Superior temporal gyrus (tissue), 1 donor: ENCODE measurements at regions not wholly inside any gene's neighbourhood (a gene's known extent, or its start where the extent isn't known, plus 50 kb on each side); places are given as distances from the start of the nearest gene placed in this dataset.

Experiments used
- DNase-seq: peaks from one replicate; pipeline ENCODE4 v3.0.0-alpha.2; 2016; ENCODE audit errors: extremely low spot score

DNA sequence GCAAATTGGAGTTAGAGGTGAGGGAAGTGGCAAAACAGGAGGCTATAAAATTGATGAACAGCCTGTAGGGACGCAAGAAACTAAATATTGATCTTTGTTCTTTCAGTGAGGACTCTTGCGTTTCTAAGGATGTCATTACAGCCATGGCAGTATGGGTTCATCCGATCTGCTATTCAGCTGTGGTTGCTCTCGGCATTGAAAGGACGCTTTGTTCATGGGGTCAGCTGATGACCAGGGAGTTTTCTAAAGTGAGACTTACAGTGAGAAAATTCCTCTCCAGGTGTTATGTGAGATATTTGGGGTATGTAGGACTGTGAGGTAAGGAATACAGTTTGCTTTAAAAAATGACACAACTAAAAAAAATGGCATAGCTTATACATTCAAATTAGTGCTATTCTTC lies 52.7 kb upstream of the PELI1 start:
- DNase-seq = peak; percentile 69

DNA sequence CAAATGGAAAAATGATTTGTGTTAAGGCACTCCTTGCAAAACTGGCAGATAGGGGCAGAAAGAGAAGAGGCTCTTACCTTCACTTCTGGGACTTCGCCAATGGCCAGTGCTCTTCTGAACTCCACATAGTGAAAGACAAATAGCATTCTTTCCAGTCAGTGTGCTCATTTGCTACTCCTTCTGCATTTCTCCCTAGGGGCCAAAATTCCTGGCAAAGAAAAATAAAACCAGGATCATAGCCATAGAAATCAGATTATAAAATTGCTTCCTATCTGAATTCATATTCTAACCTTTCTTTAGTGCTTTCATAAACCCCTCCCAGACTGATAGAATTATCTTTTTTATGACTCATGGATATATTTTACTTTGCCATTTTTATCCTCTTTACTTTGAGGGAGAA lies 56.9 kb upstream of the PELI1 start:
- no peak for DNase-seq

DNA sequence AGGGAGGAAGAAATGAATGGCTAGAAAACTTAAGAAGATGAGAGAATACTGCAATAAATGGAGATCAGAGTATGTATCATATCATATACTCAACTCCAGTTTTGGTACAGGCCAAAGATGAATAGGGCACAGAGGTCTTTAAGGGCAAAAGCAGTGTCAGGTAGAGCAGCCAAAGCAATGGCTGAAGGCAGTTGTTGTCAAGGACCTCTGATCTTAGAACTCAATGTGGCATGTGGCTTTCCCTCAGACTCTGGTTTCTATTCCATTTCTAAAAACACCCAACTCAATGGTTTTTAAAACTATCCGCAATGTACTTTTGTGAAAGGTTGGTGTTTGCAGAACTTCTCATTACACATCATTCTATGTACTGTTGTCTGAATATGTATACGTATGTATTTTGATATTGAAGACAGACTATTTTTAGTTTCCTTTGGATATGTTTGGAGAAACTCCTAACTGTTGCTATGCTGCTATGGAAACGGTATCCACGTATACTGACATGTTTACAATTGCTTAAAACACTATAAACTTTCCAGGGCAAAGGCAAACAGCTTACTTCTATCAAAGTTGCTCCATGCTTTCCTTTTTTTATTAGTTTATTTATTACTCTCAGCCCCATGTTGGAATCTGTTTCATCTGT lies 58.1 kb upstream of the PELI1 start:
- no peak for DNase-seq

DNA sequence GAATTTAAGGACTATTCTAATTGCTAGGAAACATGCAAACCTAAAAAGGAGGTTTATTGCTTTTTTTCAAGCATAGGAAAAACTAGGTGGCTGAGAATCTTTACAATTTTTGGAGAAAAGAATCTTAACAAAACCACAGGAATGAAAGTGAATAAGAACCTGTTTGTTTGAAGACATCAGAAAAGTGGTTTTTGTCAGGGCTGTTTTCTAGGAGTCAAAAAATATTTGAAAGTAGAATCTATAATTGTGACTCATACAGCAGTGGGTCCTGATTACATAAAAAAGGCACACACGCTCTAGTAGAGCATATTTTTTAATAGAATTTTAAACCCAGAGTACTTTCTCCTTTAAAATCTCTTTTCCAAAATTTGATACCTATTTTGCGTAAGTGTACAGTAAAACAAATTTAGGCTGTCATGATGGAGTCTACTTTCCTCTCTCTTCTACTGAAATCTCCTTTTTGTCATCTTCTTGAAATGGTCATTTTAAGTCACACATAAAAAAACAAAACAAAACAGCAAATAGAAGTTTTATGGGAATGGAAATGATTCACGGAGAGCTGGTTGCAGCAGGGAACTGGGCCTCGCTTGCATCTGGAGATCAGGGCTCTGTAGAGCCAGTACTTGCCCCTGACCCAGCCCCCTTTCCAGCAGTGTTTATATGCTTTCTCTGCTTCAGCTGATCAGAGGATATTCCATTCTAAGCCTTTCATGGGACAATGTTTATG lies 59.1 kb upstream of the PELI1 start:
- no peak for DNase-seq

DNA sequence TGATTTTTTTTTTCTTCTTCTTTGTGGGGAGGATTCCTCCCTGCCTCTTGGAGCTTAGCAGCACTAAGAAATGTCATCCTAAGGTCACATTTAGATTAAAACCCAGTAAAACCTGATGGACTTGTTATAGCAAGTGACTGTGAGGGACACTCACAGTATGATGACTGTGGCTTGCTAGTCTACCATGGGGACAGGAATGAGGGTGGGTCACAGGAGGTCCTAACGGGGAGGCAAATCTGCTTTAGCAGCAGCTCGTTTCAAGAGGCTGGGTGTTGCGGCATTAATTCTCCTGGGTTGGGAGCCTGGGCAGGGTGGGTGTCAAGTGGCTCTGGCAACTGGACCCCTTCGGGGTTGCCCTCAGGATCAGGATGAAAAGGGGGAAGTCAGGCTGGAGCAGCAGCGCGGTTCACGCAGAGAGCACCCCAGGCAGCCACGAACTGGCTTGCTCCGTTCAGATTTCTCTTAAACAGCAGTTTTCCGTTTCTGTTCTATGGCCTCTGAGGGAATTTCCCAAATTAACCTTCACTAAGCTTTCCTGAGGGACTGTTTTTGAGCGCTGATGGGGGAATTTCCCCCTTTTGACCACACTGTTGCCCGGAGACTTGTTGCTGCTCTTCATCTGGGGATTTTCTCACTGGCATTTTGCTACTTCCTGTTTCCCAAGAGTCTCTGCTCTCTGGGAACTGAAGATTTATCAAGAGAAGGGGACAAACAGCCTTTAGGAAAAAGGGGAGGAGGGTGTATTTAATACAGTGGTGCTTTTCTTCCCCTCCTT lies 59.8 kb upstream of the PELI1 start:
- peak; percentile 71 for DNase-seq

DNA sequence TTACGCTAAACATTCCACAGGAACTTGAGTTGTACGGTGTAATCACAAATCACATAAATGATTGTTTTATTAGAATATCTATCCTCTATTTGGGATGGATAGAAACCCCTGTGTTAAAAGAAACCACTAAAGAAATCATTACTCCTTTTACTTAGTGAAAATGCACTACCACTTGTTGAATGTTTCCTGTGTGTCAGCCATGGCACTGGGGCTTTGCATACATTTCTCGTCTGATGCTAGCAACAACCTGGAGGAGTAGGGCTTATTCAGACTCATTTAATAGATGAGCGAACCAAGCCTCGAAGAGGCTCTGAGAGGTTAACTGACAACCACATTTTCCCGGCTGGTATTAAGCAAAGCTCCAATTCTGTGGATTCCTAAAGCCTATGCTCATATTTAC lies 60.5 kb upstream of the PELI1 start:
- DNase-seq = no peak

DNA sequence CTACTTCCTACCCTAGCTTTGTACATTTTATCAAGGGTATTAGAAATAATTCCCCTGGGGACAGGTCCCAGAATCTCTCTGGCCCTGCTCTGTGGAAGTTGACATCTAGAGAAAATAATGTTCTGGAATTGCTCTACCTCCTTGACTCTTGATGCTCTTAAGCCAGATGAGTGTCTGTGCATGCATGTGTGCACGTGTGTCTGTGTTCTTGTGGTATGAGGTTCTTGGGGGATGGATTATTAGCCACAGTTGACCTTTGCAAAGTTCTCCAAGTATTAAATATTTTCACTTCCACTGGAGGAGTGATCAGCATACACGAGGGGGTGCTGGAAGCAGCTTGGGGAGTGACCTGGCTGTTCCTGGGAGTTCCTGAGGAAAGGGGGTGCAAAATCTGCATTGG lies 61.2 kb upstream of the PELI1 start:
- no peak for DNase-seq

DNA sequence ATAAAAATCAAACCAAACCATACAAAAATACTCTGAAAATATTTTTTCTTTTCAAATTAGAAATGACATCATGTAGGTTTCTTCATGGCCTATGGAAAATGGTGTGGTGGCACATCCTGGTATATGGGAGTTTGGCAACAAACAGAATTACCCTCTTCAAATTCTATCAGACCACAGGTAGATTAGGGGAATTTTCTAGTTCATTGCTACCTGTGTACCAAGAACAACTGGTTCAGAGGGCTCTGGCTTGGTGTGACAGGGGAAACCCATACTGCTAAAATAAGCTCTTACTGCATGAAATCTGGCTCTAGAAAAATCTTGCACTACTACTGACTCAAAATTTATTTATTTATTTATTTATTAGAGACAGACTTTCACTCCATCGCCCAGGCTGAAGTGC lies 63.4 kb upstream of the PELI1 start:
- DNase-seq = no peak

DNA sequence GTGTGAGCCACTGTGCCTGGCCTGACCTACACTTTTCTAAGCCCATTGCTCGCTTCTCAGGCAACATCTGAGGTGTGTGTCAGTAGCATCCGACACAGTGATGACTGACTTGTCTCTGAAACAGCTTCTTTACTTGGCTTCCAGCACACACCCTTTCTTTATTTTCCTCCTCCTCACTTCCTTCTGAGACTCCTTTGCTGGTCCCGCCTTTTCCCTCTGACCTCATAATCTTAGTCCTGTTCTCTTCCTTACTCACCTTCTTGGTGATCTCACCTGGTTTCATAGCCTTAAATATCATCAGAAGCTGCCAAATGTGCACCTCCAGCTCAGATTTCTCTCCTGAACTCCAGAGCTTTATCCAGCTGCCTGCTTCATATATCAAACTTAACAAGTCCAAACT lies 66.6 kb upstream of the PELI1 start:
- no peak for DNase-seq

DNA sequence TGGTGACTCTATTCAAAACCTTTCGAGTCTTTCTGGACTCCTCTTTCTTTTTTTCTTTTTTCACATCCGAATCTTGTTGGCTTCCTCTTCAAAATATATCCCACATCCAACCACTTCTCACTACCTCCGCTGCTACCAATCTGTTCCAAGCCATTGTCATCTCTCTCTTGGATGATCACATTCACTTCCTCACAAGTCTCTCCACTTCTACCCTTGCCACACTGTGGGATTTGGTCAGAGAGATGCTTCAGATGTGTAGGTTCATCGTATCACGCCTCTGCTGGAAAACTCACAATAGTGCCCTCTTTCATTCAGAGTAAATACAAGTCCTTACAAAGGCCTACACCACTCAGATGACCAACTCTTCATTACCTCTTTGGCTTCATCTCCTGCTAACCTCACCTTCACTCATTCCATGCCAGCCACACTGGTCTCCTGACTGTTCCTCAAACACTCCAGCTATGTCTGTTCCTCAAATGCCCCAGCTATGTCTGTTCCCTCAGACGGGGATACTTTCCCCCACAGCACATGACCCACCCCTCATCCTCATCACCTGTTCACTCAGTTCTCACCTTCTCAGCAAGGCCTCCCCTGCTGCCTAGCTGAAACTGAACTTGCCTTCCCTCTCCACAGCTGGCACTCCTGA lies 67.2 kb upstream of the PELI1 start:
- no peak for DNase-seq

DNA sequence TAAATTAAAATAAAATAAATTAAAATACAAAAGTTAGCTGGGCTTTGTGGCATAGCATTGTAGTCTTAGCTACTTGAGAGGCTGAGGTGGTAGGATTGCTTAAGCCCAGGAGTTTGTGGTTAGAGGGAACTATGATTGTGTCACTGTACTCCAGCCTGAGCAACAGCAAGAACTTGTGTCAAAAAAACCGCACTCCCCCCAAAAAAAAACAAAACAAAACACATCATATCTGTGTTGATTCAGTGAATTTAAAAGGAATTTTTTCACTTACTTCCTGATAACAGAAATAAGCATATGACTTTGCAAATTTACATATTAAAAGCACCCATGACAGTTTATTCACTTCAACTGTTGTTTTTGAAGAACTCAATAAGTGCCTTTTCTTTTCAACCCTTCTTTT lies 68.1 kb upstream of the PELI1 start:
- DNase-seq = no peak

DNA sequence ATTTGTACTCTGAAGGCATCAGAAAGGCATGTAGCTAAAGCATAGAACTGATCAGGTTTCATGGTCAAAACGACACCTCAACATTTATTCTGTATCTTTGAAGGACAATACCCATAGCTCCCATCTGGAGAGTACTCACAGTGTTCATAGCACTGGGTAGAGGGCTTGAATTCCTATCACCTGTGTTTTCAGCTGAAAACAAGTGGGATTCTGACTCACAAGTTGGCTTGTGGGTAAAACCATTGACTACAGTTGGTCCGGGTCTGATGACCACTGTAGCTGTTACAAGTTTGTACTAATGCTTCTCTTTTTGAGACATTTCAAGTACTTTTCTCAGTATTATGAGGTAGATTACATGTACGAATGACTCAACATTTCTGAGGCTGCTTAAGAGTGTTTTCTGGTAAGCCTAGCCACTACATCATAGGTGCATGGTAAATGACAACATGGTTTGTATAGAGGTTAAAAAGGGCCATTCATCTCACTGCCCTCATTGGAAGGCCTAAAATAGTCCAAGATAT lies 68.6 kb upstream of the PELI1 start:
- DNase-seq = no peak

DNA sequence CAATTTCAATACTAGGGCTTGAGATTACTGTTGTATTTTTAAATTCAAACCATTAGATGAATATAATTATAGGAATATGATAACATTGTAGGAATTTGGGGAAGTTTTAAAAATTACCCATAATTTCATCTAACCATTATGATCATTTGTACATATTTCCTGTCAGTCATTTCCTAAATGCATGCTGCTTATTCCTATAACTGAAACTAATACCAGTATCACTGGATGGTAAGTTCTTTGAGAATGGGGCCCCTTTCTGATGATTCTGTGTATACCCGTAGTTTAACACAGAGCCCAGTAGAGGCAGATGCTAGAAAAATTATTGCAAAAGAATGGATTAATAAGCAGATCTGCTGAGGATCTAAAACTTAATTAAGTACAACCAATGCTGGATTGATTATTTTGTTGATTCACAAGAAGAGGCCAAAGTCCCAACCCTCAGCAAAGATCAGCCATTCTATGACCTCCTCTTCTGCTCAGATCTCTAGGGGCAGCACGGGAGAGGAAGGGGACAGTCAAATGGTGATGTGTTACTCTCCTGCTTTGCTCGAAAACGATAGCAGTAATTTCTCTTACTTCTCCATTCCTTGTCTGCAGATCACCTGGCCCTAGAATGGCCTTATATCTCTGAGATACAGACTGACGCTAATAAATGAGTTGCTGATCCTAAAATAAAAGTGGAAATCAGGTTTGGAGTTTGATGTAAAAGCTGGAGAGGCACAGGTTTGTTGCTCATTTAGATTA lies 69.5 kb upstream of the PELI1 start:
- DNase-seq = no peak

DNA sequence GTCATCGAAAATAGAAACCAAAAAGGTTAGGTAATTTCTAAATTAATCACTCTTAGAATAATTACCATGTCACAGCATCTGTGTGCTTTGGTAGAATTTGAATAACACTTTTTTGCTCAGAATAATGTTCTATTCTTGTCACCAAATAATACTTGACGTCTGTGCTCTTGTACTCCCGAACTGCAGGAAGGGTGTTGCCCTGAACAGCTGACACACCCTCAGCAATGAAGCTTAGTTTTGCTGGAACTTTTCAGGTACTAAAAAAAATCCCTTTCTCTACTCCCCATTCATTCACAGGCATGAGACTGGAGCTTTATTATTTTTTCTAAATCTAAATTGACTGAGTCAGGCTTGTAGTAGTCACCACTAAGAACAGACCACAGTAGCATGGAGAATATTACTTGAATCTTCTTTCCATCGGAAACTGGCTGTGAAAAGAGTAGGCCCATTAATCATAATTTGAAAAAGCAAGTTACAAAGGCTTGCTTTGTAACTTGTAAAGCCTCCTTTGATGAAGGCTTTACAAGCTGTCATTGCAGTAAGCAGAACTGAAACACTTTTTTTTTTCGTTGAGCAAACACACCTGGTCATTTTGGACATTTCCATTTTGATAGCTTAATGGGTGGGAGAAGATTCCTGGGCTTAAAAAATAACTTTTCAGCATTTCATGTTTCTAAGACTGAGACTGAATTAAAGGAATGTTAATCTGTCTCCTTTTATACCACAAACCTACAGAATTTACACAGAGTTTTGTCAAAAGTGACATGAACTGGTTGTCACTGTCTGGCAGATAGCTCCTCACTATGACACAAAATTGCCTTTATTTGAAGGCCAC lies 70.3 kb upstream of the PELI1 start:
- DNase-seq = no peak

DNA sequence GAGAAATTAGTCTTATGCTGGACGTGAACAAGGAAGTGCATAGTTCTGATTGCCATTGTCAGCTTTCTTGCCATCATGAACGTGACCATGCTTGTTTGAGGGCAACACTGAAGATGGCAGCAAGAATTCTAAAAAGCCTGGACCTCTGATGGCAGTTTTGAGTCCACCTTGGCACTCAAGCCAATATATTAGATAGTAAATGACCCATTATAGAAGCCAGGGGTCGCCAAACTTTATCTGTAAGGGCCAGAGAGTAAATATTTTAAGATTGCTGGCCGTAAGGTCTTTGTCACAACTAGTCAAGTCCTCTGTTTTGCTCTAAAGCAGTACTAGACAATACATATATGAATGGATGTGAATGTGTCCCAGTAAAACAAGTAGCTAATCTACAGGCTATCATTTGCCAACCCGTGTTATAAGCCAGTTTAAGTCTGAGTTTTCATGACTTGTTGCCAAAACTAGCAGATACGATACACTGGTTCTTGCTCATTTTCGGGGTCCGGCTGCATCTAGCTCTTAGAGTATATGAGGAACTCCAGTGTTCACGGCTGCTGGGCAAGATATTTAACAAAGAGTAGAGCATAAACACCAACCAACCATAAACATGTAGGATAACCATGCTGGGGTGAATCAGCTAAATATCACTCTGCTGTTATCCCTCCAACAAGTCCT lies 73.1 kb upstream of the PELI1 start:
- no peak for DNase-seq

DNA sequence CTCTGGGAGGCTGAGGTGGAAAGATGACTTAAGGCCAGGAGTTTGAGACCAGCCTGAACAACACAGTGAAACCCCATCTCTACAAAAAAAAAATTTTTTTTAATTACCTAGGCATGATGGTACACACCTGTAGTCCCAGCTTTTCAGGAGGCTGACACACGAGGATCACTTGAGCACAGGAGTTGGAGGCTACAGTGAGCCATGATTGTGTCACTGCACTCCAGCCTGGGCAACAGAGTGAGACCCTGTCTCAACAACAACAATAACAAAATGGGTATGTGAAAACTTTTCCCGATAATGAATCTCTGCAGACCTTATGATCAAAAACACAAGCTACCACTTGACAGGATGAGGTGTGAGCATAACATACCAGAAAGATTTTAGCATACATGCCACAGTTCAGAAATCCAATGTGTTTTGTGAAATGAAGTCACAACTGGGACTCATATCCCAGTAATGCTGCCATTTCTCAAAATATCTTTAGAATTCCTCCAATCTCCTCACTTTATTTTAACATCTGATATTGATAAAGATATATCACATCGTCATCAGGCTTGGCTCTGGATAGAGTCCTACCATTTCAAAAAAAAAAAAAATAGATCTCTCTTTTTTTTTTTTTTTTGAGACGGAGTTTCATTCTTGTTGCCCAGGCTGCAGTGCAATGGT lies 74.0 kb upstream of the PELI1 start:
- no peak for DNase-seq

DNA sequence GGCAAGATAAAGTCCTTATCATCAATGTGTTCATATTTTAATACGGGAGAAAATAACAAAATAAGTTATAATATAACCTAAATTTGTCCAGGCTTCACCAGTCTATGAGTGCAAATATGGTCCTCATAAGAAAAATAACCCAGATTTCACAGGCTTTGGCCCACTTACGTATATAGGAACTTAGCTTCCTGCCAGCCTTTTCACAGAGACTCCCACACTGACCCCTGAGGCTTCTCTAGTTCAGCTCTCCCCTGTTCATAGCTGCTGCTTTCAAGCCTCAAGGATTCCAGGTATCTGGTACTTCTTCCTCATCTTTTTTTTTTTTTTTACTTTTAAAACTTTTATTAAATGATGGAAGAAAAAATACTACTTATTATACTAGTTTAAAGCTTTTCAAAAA lies 74.9 kb upstream of the PELI1 start:
- DNase-seq = no peak

DNA sequence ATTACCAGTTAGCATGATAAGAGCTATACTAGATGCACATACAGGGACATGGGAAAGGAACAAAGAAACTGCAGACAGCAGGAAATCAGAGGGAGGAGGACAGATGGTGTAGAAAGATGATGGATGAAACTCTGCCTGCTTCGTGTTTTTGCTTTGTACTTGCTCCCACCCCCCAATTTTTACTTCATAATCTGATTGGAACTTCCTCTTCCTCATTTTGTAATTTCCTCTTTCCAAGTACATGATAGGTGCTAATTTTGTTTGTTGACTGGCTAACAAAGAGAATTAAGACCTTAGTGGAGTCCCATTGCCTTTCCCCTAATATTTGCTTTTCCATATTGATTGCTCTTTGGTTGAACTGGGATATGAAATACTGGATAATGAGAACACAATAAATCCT lies 76.0 kb upstream of the PELI1 start:
- DNase-seq = no peak

DNA sequence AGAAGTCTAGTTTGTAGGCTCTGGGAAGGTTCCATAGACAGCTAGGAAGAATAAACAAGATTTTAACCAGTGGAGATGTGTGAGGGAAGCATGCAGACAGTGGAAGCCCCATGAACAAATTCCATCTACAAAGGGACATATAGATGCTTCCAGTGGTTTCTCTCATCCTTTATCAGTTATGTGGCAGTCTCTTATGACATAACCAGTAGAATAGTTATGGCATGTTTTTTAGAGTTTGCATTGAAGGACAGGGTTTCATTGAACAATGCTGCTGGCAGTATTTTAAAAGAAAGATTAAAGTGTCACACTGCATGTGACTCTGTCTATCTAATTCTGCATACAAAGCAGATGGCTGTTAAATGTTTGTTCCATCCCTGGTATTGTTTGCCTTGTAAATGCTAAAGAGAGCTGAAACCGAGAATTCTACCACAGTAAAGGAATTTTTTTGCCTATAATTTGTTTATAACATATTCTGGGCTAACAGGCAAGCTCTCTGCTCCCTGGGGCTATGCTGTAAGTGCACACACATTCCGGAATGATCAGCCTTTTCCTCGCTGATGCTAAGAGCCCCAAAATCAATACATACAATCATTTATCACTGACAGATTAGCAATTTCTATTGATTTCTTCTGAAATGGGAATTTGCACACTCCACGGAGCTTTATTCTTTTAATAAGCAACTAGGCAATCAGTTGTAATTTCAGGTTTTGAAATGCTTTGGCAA lies 76.8 kb upstream of the PELI1 start:
- DNase-seq = no peak
